ENCODE measurements at regions not wholly inside any gene's neighbourhood (a gene's known extent, or its start where the extent isn't known, plus 50 kb on each side); places are given as distances from the start of the nearest gene placed in this dataset.
"Not testable (repeated sequence)": the region's sequence is repeated elsewhere in the genome, so short reads cannot be mapped to it uniquely, and the experiment has no call there.

DNA sequence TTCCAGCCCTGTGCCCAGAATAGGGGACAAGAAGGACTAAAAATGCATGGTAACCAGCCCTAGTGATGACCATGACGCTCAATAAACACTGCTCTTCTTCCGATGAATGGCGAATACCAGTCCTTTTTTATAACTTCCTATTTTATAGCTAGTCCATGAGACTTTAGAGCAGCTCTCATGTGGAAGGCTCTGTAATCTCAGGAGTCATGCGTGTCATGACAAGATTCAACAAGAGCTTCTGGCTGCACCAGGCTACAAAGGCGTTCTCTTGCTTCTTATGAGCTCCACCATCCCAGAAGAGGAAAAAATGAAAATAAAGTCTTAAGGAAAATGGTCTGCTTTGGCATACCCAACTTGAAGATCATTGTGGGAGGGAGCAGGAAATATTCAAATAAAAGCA, 141.0 kb downstream of the TMCO5A start:
- DNase-seq: no peak

DNA sequence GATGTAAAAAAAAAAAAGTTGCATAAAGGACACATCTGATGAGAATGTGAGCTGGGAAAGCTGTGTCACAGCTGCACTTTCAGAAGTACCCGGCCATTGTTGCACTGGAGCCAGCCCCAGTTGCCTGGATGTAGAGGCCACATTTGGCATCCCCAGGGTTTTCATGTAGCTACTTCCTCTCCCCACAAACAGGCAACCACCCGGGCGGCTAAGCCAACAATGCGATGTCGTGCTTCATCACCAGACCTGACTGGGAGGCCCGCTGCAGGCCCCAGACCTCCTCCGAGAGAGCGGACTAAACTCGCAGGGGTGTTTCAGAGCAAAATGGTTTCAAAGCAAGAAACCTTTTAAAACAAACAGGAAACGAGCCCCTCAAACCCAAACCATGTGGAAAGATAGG, 142.3 kb downstream of the TMCO5A start:
- DNase-seq: no peak

DNA sequence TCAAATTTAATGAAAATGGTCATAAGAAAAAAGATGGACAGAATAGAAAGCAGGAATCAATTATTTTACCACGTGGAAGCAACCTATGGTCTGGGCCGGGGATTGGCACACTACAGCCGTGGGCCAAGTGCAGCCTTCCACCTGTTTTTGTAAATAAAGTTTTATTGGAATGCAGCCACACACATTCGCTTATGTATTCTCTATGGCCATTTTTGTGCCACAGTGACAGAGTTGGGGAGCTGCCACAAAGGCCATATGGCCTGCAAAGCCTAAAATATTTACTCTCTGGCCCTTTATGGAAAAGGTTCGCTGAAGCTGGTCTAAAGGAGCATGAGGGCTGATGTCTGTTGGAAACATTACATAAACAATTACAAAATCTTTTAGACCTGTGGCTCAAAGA, 144.8 kb downstream of the TMCO5A start:
- DNase-seq: no peak

DNA sequence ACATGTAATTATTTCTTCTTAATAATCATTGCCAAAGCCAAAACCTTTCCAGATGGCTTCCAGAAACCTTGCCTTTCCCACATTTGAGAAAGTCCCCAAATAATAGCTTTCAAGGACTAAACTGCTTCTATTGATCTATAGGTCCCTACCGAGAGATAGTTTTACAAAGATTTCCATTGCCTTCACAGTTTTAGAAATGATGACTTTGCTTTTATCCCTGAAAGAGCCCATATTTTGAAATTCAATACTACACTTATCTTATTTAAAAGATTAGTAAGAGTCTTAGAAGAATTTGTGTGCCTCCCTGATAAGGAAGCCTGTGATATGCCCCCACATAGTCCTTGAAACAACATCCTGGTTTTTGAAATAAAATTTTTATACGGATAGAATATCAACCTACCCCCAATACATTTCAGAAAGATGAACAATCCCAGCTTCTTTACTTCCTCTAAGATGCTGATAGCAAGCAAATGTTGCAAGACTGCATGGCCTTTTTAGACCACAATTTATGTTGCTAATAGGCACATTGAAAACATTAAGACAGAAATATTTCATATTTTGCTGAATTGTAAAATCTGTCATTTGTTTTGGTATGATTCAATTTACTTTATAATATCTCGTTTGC, 146.3 kb downstream of the TMCO5A start:
- DNase-seq: no peak

DNA sequence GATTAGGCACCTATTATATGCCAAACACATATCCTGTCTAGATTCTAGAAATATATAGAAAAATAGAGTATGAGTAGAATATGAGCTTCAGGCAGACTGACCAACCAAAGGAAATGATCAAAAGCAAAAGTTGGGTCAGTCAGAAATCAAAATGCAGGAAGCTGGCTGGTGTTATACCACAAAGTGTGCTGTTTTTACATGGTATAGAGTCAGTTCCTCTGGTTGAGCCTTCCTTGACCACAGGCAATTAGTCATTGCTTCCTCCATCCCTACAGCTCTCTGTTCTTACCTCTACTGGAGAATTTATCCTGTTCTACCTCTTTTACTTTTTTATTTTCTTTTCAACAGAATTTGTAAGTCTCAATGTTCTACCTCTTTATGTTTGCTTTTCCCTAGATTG, 149.8 kb downstream of the TMCO5A start:
- no peak for DNase-seq

DNA sequence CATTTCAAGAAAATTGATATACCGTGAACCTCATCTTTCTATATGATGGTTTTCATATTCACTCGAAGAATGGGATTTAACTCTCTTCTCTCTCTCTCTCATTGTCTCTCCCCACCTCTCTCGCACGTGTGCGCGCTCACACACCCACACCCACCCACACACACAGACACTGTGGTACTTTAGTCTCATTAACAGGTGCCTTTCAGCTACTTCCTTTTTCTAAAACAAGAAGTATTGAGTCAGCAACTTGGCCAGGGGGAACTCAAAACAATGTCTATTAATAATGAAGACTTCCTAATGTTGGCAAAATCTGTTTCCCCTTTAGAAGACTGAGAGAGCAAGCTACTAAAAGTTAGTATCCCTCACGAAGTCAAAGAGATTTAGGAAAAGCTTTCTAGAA, 150.7 kb downstream of the TMCO5A start:
- no peak for DNase-seq

DNA sequence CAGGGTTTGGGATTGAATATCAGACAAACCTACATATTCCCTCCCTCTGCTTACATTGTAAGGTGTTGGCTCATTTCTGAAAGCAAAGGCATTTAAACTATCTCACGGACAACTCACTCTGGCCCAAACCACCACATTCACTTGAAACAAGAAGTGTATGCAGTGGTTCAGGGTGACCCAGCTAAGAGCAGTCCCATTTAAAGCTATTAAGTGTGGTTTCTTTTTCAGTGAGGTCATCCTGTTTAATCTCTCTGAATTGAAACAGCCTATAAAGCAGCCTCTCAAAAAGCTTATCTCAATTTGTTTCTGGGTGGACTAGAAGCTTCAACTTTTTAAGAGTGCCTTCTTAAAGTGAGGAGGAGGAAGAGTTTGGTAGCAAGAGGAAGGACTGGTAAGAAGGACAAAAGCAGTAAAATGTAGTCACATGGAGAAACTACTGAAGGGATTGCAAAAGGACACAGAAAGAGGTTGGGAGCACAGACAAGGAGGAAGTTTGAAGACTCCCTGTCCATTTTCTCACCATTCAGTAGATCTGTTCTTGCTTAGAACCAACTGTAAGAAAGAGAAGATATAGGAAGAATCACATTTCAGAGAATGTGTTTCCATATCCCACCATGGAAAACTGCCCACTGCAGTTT, 151.6 kb downstream of the TMCO5A start:
- DNase-seq: no peak

DNA sequence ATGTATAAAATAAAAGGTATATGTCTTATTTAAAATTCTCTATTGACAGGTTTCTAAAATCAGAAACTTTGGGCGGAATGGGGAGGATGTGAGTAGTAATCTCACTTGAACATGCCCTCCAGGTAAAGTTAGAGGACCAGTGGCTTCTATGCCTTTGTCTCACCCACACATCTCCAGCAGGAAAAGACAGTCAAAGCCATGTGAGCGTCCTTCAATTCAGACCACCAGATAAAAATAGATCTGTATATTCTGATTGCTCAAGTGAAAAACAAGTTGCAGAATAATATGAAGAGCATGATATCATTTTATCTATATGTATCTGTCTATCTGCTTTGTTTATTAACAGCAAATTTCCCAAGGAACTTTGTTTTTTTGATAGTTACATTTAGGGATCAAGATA, 152.2 kb downstream of the TMCO5A start:
- no peak for DNase-seq

DNA sequence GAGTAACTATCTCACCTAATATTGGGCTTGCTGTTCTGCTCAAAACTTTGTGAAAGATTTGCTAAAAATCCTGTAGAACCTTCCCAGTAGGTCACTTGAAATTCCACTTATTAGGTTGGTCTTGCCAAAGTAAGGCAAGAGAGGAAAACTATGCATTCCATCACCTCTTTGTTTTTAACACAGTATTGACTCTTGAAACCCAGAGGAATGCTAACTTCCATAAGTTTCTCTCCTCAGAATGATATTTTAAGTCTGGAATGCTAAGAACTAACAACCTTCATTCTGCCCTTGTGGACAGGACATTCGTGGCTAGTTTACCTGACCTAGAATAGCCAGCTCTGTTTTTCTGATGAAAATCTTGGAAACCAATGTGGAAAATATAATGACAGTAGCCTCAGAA, 154.5 kb downstream of the TMCO5A start:
- no peak for DNase-seq

DNA sequence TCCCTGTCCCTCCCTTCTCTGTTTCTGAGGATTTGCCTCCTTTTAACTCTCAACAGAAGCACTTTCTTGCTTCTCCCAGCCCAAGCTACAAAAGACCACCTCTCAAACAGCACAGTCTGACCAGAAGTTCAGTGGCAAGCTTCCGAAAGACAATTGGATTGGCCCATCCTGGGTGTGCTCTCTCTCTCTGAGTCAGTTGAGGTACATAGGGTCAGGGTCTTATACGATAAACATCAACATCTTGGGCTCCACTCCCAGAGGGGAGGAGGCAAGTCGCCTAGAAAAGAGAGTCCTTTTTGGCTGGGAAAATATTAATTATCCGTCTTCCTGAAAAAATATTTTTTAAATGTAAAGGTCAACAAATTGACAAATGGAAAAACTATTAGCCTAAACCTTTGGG, 155.8 kb downstream of the TMCO5A start:
- DNase-seq: no peak

DNA sequence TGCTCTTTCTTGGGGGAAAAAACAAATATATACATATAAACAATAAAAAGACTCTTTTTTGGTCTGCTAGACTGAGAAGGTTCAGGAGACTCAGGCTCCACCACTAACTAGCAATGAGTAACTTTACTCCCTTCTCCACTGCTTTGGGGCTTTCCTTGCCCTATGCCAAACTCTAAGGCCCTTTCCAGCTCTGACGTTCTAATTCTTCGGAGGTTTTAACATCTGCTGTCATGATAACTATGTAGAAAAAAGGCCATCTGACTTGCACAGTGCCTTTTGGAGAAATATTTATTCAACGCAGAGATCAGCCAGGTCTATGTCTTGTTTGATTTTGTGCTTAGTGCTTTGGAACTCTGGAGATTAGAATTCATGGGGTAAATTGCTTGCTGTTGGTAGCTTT, 156.2 kb downstream of the TMCO5A start:
- DNase-seq: no peak

DNA sequence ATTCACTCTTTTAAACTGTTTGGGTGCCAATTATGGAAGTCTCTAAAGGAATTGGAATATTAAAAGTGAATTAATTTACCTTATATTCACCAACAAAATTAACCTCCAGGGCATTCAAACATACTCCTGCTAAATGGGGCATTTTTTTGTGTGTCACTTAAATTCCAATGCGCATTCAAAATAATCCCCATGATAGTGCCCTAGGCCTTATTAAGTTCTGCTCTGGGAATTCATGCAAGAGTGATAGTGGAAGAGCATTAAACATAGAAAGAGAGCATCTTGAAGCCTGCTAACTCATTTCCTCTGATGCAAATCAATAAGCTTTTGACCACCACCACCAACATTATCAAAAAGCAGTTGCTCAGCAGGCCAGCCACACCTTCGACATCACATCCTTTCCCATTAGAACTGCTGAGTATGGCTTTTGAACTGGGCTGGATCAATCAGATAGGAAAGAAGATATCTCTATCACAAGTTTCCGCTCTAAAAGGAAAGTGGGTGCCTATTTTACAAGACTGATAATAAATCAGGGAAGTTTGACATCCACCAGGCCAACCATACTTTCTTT, 156.7 kb downstream of the TMCO5A start:
- no peak for DNase-seq

DNA sequence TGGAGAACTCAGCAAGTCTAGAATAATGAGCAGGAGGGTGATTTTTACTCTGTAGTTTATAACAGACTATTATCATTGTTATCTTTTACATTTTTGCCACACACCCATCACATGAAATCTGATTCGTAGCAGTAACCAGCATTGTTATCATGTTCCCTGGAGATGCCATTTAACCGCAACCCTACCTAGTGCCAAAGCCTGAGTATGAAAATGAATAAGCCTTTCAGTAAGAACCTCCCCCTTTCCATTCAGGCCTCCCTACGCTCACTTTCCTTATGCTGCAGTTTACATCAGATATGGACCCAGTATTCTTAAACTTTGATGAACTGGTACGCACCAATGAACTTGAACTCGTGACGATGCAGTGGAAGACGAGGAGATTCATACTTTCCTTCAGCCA, 158.7 kb upstream of the SPRED1 start:
- no peak for DNase-seq

DNA sequence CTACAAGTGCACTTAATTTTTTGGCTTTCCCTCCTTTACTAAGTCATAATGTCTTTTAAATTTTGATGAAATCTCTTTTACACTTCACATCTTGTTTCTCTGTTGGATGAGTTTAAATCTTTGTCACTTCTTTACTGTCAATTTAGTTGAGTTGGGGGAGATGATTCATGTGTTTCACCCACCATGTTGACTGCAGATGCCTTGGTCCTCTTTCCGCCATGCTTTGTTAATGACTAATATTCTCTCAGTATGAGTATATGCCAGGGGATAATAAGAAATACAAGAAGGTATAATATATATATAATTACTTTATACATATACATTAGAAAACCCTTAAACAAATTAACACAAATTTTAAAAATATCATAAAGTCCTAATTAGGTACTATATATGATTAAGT, 149.7 kb upstream of the SPRED1 start:
- DNase-seq: no peak

DNA sequence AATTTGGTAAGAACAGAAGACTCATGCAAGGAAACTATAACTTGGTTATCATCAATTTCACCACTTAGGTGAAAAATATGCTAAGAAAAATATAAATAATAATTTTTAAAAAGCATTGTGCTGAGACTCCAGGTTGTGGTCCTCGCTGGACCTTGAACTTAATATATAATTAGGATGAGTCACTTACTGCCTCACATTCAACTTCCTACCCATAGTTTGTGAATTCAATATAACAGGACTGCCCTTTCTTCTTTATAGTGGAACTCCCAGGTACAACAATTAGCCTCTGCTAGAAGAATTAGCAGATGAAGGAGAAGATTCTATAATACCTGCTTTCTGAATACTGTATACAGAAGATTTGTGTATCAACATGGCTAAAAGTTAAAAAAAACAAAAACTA, 149.1 kb upstream of the SPRED1 start:
- no peak for DNase-seq

DNA sequence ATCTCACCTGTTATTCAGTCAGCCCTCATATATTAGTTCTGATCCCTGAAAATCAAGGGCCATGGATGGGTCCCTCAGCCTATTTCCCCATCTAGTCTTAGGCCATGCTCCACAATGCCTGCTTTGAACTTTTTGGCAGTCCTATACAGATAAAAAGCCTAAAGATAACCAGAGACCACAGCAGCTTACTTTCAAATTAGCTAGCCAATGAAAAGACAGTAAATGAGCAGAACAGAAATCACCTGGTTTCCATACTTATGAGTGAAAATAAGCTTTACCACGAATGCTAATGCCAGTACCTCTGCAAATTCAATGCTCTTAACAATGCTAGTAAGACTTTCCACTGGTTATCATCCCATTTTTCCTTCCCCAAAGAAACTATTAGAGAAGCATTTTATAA, 141.6 kb upstream of the SPRED1 start:
- DNase-seq: no peak

DNA sequence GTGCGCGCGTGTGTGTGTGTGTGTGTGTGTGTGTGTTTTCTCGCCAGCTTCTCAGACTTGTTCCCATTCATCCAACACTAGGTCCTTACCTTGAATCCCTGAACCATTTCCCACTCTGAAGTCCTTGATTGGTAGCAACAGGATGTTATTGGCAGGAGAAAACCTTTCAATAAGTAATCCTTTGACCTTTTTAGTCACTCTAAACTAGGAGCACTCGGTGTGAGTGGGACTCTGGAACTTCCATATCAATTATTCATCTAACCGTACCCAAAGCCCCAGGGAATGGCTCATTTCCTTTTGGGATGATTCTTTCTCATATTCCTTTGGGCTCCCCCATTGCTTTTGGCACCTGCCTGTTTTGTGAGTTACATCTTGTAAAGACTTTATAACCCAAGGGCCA, 140.2 kb upstream of the SPRED1 start:
- no peak for DNase-seq

DNA sequence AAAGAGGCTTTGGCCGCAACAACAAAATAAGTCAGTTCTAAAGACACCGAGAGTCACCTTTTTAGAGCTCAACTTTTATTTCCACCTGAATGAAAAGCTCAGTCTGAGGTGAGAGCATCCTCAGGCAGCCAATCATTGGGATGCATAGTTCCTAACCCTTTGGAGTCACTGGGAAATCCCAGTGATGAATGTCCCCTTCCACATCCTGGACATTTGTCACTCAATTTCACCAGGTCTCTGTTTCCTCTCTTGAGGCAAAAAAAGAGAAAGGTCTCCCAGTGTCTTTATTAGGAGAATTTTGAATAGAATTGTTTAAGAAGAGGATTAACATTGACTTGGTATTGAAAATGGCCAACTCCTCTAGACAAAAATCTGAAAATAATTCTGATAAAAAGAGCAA, 137.5 kb upstream of the SPRED1 start:
- DNase-seq: no peak

DNA sequence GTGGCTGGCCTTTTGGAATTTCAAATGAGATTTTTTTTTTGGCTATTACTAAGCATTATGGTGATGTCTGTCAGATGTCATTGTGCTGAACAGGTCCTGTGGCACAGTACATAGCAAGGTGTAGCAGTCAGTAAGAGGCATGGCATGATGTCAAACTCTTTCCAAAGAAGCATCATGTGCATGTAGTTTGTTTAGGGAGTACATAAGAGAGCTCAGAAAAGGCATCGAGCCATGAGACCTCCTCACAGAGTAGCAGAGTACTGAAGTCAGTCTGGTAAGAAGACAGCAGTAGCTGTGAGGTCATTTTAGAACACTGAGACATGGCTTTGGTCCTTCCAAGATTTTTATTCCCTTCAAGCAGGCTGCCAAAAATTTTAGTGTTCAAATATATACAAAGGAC, 134.9 kb upstream of the SPRED1 start:
- DNase-seq: no peak

DNA sequence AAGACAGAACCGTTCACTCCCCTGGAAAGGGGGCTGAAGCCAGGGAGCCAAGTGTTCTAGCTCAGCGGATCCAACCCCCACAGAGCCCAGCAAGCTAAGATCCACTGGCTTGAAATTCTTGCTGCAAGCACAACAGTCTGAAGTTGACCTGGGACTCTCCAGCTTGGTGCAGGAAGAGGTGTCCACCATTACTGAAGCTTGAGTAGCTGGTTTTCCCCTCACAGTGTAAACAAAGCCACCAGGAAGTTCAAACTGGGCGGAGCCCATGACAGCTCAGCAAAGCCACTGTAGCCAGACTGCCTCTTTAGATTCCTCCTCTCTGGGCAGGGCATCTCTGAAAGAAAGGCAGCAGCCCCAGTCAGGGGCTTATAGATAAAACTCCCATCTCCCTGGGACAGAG, 132.8 kb upstream of the SPRED1 start:
- DNase-seq: not testable (repeated sequence)

DNA sequence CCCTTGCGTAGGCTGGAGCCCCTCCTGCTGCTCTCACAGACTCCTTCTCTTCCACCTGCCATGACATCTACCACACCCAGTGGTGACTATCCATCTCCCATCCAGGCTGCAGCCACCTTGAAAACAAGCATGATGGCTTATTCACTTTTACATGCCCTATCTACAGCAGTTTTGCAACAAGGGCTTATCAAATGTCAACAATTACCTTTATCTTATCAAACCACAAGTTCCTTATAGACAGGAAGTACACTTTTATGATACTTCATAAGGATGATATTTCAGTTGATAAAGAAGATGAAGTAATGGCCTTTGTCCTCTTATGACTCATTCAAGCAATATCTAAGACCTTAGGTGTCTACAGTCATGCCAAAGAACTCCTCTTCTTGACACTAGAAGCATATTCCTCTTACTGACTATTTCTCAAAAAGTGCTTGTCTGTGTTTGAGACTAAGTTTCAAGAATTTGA, 125.3 kb upstream of the SPRED1 start:
- DNase-seq: no peak

DNA sequence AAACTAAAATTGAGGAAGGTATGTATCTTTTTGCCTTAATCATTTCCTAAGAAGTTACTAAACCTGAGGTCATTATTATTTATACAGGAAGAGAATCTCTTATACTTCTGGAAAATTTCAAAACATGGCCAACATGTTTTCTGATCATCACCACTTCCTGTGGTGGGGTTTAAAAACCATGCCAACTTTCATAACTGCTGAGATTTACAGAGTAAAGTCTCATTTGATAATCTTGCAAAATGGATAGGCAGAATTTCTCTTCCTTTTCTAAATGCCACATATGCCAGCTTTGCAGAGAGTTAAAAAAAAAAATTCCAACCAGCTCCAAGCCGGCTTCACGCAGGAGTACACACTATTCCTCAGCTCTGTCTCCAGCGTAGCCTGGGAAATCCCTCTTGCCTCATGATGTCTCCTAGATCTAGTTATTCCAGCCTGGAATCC, 124.3 kb upstream of the SPRED1 start:
- DNase-seq: no peak

DNA sequence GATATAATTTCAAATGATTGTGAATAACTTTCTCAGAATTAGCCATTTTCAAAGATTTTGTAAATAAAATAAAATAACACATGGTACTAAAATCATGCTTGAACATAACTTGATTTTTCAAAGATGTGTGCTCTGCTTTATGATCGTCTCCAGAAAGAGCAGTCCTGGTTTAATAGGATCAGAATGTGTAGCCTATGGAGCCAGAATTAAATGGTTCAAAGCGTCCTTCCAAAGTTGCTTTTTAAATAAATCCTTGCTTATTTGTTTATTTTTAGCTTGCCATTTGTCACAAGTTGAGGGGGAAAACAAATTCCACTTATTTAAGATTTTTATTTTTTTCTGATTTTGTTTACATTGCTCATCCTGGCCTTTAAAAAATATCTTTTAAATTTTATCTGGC, 123.7 kb upstream of the SPRED1 start:
- no peak for DNase-seq

DNA sequence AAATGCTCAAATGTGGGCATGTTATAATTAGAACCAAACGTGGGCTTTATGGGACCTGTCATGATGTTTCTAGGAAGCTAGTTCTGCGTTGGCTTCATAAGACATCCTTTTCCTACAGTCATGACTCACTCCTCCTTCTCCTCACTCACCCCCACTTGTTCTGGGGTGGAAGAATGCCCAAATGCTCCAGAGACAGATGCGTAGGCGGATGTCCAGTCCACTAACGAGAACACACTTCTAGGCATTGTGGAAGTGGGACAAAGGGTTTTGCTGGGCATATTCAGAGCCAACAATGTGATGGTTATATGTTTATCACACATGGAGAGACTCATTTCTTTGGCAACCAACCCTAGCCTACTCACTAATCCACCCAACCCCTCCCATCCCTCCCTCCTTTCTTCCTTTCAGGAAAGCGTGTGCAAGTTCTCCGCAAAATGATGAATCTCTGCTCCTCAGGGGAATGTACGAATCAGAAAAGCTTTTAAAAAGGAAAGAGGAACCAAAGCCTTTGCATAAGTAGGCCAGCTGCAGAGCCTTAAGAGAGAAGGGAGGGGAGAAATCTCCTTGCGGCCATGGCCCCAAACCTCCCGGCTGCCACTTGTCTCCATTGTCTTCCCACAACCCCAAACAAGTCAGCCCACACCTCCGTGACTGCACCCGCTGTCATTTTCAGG, 123.0 kb upstream of the SPRED1 start:
- DNase-seq: no peak

Measured in NCI-H1417 treated with DMSO at 0.1 percent for 48 hours (cell line).